ENCODE measurements at regions not wholly inside any gene's neighbourhood (a gene's known extent, or its start where the extent isn't known, plus 50 kb on each side); places are given as distances from the start of the nearest gene placed in this dataset.
A peak's percentile ranks its signal among the peaks of the same experiment; 100 is the strongest.

GRCh38 chr2:224222291-224222690 is 179.6 kb downstream of the FAM124B start:
- Histone ChIP-seq H3K36me3 (ENCODE audit: control insufficient read depth, insufficient read depth, low read length) (no peaks in the 10 kb centered on the region), H3K27me3 (ENCODE audit: control insufficient read depth, insufficient read depth, low read length) (no peaks in the 10 kb centered on the region), H3K4me3 (ENCODE audit: low read depth, low read length) (no peak overlapping the region)
- TF ChIP-seq CTCF (IDR thresholded peaks at IDR 0.05; ENCODE audit: insufficient read depth, low read length, poor library complexity, severe bottlenecking): no peak
- DNase-seq (ENCODE audit: low read depth): no peak

- DNase-seq (ENCODE audit: low read depth): peak; percentile 99
- H3K4me3 ChIP-seq (ENCODE audit: low read depth, low read length): no peak overlapping the region
Measured at GRCh38 chr2:224221455-224221913, 180.4 kb downstream of the FAM124B start.

GRCh38 chr2:224220586-224221255 is 181.2 kb downstream of the FAM124B start:
- Histone ChIP-seq H3K36me3 (ENCODE audit: control insufficient read depth, insufficient read depth, low read length) (no peaks in the 10 kb centered on the region), H3K4me3 (ENCODE audit: low read depth, low read length) (no peak overlapping the region), H3K27me3 (ENCODE audit: control insufficient read depth, insufficient read depth, low read length) (no peaks in the 10 kb centered on the region)
- no peak for DNase-seq (ENCODE audit: low read depth)
- no peak for TF ChIP-seq CTCF (IDR thresholded peaks at IDR 0.05; ENCODE audit: insufficient read depth, low read length, poor library complexity, severe bottlenecking)

More at GRCh38 chr2:224221455-224221913, 180.4 kb downstream of the FAM124B start:
- no peaks in the 10 kb centered on the region for H3K36me3 ChIP-seq (ENCODE audit: control insufficient read depth, insufficient read depth, low read length)
- no peak for TF ChIP-seq CTCF (IDR thresholded peaks at IDR 0.05; ENCODE audit: insufficient read depth, low read length, poor library complexity, severe bottlenecking)
- H3K27me3 ChIP-seq (ENCODE audit: control insufficient read depth, insufficient read depth, low read length): no peaks in the 10 kb centered on the region

GRCh38 chr2:224219781-224220180 is 180.7 kb upstream of the SERPINE2 start:
- H3K36me3 ChIP-seq (ENCODE audit: control insufficient read depth, insufficient read depth, low read length): no peaks in the 10 kb centered on the region
- H3K4me3 ChIP-seq (ENCODE audit: low read depth, low read length): no peak overlapping the region
- TF ChIP-seq CTCF (IDR thresholded peaks at IDR 0.05; ENCODE audit: insufficient read depth, low read length, poor library complexity, severe bottlenecking): no peak
- no peak for DNase-seq (ENCODE audit: low read depth)
- no peaks in the 10 kb centered on the region for H3K27me3 ChIP-seq (ENCODE audit: control insufficient read depth, insufficient read depth, low read length)

- no peak for TF ChIP-seq CTCF (IDR thresholded peaks at IDR 0.05; ENCODE audit: insufficient read depth, low read length, poor library complexity, severe bottlenecking)
- no peaks in the 10 kb centered on the region for H3K36me3 ChIP-seq (ENCODE audit: control insufficient read depth, insufficient read depth, low read length)
- DNase-seq (ENCODE audit: low read depth): no peak
Measured at GRCh38 chr2:224217962-224218347, 178.9 kb upstream of the SERPINE2 start.

More at GRCh38 chr2:224217962-224218347, 178.9 kb upstream of the SERPINE2 start:
- Histone ChIP-seq H3K27me3 (ENCODE audit: control insufficient read depth, insufficient read depth, low read length) (no peaks in the 10 kb centered on the region), H3K4me3 (ENCODE audit: low read depth, low read length) (no peak overlapping the region)

Measured in kidney epithelial cell (primary cell).